LoVo (cell line): ENCODE measurements at regions not wholly inside any gene's neighbourhood (a gene's known extent, or its start where the extent isn't known, plus 50 kb on each side); places are given as distances from the start of the nearest gene placed in this dataset.

Experiments
- DNase-seq: peaks from one replicate; pipeline ENCODE4 v3.0.0-alpha.2; 2016; ENCODE audit warnings: low spot score

- DNase-seq = no peak
Observed at GRCh38 chr5:2147504-2148311, 265.0 kb upstream of the IRX4 start.

DNA sequence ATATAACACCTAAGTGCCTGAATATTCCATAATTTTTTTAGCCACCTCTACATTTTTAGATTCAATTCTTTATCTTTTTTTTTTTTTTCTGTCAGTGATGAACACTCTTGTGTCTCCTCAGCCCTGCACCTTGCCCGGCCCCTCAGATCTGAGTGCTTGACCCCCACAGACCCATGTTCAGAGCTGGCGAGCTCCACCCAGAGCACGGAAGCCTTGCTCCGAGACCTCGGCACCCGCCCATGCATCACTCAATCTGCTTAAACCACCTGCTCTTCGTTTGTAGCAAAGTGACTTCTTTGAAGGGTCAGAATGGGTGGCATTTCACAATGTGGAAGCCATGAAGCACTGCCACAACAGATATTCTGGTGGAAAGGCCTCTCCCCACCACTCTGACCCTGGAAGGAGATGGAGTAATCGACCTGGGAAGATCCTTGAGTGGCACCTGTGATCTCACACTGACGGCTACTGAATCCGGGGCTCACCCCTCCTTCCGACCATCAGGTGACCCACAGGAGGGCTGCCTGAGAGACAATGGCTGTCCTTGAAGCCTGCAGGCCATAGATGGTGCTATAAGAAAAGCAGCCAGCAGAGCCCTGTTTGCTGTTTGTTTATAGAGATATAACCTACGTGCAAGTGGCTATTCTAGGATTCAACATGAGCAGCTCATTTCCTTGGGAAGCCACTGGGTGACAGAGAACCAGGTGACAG lies 261.1 kb upstream of the IRX4 start:
- no peak for DNase-seq

DNA sequence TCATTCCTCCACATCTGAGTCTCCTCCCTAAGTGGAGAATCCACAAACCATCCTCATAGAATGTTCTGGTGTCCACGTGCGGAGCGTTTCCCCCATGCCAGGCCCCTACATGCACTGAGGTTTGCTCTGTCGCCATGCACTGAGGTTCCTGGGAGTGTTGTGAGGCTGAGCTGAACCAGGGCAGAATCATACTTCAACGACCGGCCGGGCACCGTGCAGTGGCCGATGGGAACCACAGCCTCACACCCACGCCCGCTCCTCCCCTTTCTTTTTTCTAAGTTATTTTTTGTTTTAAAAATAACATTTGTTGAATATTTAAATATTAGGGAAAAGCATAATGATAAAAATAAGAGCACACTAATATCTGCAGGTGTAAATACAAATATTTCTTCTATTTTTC lies 260.4 kb upstream of the IRX4 start:
- DNase-seq = no peak

DNA sequence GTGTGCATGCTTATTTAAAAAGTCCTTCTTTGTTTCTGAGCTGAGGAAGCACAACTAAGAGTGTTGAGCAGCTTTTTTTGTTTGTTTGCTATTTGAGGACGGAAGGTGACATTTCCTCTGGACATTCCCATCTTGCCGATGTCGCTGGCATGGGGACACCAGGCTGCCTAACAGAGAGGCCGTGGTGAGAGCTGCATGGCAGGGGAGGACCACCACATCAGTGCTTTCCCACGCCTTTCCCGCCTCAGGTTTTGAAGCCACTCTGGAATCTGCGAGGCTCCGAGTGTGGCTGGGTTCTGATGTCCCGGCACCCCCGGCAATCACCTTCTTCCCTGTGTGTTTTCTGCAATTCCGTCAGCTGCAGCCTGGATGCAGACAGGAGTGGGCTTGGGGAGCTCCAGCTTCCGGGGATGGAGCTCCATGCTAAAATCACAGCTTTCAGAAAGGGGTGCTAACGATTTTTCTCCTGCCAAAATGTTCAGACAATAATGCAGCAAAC lies 259.8 kb upstream of the IRX4 start:
- DNase-seq = no peak

- DNase-seq = no peak
Observed at GRCh38 chr5:2141254-2142000, 258.7 kb upstream of the IRX4 start.

DNA sequence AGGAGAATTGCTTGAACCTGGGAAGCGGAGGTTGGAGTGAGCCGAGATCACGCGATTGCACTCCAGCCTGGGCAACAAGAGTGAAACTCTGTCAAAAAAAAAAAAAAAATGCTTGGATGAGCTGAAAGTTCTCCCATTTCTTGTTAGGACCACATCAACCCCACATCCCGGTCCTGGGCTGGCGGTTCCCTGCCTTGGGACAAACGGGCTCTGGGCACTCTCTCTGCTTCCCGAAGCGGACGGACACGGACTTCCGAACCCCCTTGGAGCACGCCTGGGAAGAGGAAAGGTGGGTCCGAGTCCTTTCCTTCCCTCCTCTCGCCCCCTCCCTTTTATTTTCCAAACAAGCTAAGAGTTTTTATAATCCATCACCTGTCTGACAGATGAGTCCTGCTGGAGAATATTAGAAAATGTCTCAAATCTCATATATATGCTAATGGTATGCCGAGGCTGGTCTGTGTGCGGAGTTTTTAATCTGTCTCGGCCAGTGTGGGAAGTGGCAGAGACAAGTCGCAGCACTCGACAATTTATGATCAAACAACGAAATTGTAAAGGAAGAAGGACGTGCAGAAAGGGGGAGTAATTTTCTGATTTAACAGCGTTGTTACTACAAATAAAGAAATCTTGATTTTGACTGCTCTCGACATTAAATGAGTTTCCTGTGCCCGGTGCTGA lies 257.9 kb upstream of the IRX4 start:
- no peak for DNase-seq

- DNase-seq = no peak
Observed at GRCh38 chr5:2139478-2139877, 256.8 kb upstream of the IRX4 start.

DNA sequence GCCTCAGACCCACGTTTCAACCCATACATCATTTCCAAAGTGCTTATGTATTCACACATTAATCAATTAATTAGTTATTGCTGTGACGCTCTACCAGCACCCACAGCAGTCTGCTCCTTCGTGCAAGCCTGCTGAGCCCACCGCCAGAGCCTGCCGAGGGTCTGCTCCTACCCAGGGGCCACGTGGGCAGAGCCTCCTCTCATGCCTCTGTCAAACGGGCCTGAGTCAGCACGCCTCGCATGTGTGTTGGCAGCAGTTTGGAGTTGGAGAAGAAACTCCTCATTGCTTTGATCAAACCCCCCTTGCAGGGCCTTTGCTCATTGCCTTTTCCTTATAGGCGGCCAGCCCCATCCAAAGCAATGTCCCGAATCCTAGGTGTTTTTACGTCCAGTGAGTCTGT lies 256.2 kb upstream of the IRX4 start:
- no peak for DNase-seq

- DNase-seq = no peak
Observed at GRCh38 chr5:2137444-2138050, 254.8 kb upstream of the IRX4 start.

DNA sequence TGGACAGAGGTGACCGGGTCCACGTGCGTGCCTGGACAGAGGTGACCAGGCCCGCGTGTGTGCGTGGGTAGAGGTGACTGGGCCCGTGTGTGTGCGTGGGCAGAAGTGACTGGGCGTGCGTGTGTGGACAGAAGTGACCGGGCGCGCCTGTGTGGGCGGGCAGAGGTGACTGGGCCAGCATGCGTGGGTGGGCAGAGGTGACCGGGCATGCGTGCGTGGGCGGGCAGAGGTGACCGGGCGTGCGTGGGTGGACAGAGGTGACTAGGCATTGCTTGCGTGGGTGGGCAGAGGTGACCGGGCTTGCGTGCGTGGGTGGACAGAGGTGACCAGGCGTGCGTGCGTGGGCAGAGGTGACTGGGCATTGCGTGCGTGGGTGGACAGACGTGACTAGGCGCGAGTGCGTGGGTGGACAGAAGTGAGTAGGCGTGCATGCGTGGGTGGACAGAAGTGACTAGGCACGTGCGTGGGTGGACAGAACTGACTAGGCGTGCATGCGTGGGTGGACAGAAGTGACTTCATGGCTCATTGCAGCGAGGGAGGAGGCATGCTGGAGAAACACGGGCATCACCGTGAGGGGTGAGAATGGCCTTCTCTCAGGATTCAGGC lies 254.1 kb upstream of the IRX4 start:
- no peak for DNase-seq

DNA sequence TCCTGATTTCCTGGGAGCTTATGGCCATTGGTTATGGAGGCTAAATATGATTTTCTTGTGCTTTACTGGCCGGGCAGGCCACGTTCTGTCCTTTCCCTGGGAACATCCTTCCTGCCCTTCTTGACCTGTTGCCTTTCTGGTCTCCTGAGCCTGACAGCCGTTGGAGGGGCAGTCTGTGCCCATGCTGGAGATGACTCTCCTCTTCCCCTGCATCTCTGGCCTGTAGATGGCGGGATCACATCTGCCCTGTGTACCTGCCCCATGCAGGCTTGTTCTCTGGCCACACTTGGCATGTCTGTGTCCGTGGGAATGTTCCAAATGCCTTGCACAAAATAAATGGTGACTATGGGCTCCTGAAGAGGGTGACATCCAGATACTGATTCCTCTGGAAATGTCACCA lies 253.1 kb upstream of the IRX4 start:
- no peak for DNase-seq

DNA sequence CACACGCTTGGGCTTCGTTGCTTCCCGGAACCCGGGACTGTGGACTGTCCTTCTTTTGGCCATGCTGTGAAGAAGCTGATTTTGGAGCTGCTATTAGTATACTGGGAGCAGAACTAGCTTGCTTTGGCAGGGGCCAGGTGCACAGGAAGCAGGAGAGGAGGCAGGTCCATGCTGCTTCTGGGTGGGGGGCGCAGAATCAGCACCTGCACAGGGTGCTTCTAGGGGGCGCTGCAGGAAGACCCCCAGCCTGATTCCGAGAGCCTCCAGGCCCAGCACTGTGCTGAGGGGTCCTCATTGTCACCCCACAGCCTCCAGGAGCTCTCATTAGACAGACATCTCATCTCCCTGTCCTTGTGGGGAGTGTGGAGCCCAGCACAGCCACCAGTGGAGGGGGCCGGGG lies 252.6 kb upstream of the IRX4 start:
- DNase-seq = no peak

DNA sequence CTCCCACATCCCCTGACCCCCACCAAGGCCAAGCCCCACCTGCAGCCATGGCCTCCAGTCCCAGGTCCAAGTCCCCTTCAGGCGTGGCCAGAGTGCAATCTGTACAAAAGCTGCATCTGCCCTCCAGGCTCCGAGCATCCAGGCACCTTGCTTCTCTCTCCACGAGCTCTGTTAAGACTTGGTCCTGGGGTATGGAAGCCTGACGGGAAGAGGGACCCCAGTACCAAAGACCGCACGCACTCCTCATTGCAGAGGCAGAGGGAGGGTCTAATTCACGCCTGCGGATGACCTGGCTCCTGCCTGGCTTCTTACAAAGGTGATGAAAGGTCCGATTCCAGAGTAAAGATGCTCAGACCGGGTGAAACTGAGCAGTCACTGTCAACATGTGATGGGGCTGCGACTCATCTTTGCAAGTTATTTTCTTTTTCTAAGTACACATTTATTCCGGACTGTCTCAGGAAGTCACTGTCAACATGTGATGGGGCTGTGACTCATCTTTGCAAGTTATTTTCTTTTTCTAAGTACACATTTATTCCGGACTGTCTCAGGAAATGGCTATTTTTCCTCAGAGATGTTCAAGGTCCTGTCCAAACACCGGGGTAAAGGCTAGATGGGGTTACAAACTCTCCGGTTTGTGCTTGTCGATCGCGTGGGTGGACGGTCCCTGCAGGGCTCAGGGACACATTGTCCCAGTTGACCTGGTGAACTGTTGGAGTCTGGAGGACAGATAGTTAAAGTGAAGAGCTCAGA lies 252.0 kb upstream of the IRX4 start:
- no peak for DNase-seq

DNA sequence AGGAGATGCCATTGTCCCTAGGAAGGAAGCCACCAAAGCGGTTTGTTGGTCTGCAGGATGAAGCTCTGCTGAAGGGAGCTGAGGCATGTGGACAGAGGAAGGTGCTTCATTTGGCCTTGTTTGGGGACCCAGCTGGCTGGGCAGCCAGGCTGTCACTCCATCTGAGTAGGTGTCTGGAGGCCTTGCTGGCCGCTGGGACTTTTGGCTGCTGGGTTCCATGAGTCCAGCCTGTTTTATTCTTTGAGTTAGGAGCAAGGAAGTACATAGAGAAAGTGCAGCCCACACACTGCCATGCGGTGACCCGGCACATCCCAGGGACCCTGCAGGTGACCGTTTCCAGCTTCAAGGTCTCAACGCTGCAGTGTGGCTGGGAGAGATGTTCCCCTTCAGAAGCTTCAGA lies 251.2 kb upstream of the IRX4 start:
- no peak for DNase-seq

- no peak for DNase-seq
Observed at GRCh38 chr5:2133080-2133479, 250.4 kb upstream of the IRX4 start.

DNA sequence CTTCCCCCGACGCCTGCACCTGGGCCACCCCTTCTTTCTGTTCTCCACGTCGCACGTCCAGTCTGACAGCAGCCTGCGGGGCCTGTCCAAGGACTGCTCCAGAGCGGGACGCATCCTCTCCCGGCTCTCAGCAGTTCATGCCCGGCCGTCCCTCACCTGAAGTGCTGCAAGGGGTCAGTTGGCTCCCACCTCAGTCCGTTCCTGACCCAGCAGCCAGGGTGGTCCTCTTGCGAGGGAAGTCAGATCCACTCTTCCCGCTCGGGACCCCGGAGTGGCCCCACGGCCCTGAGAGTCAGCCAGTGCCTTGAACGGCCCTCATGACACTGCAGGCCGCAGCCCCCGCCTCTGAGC lies 249.7 kb upstream of the IRX4 start:
- DNase-seq = no peak

DNA sequence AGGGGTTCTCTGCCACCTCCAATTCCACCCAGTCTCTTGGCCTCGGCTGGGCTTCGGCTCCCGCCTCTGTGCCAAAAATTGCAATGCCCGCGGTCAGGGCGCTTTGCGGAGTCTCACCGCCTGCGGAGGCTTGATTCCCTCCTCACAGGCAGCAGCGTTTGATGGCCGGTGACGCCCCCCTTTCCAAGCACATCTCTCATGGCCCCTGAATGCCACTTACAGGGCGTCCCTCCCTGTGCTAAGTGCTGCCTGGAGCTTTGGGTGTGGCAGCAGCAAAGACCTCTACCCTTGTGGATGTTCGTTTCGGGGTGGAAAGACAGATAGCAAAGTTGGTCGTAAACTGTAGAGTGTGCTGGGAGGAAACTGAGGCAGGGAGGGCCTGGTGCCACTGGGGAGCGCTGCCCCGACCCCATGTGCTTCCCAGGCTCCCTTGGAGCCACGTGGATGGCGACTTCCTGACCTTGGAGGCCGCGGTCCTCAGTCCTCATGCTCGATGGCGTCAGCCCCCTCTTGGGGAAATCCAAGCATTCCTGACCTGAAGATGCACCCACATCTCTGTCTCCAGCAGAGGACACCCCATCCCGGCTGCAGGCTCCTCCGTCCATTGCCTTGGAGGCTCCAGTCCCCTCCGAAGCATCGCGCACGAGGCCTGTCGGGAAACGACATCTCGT lies 249.2 kb upstream of the IRX4 start:
- no peak for DNase-seq

GRCh38 chr5:2131196-2131595 lies 248.5 kb upstream of the IRX4 start:
- no peak for DNase-seq

DNA sequence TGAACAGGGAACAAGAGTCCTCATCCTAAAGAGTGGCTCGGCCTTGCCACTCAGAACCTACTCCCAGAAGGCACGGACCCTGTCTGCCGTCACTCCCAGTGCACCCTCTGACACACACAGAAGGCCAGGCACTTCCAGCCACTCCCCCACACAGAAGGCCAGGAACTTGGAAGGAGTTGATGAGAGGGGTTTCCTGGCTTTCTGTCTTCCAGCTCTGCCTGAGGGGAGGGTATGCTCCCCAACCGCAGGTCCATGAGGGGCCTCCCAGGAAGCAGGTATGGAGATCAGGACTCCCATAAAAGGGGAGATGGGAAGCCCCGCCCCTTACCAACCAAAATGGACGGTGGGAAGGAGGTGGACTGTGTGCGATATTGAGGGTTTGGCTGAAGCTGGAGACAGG lies 247.6 kb upstream of the IRX4 start:
- DNase-seq = no peak

- DNase-seq = no peak
Observed at GRCh38 chr5:2129568-2130272, 247.0 kb upstream of the IRX4 start.
